Aorta (tissue), 5 donors: ENCODE measurements at regions not wholly inside any gene's neighbourhood (a gene's known extent, or its start where the extent isn't known, plus 50 kb on each side); places are given as distances from the start of the nearest gene placed in this dataset.
"Not testable (repeated sequence)": the region's sequence is repeated elsewhere in the genome, so short reads cannot be mapped to it uniquely, and the experiment has no call there.

ENCODE experiments used
- ATAC-seq: fragments of 200-7000 bp; cut with Tn5 transposase; one replicate; pipeline ENCODE4 v1.9.1; 2022; ENCODE audit warnings: moderate library complexity; ENCODE audit not compliant: low FRiP score
- DNase-seq, 2 donors: peaks; one replicate each; pipeline ENCODE4 v3.0.0-alpha.2; 2020
- H3K27ac ChIP-seq, 2 donors: one replicate each; pipeline ENCODE4 v1.5.1; 2013; ENCODE audit warnings: low read length in 2 of 2, mild to moderate bottlenecking in 2 of 2, moderate library complexity in 2 of 2, control low read depth in 1 of 2, inconsistent platforms in 1 of 2, low read depth in 1 of 2
- H3K27me3 ChIP-seq, 2 donors: one replicate each; pipeline ENCODE4 v1.6.1; 2013; ENCODE audit warnings: control low read depth in 1 of 2, low read length in 1 of 2, mild to moderate bottlenecking in 1 of 2, moderate library complexity in 1 of 2; ENCODE audit not compliant: insufficient read depth in 2 of 2, control insufficient read depth in 1 of 2
- H3K36me3 ChIP-seq, 2 donors: one replicate each; pipeline ENCODE4 v1.6.1; 2013; ENCODE audit warnings: control low read depth in 1 of 2, low read length in 1 of 2, mild to moderate bottlenecking in 1 of 2; ENCODE audit not compliant: insufficient read depth in 2 of 2, control insufficient read depth in 1 of 2
- H3K4me1 ChIP-seq, 2 donors: one replicate each; pipeline ENCODE4 v1.6.1; 2013; ENCODE audit warnings: low read length in 2 of 2, control low read depth in 1 of 2, mild to moderate bottlenecking in 1 of 2, moderate library complexity in 1 of 2; ENCODE audit not compliant: insufficient read depth in 2 of 2, control insufficient read depth in 1 of 2
- H3K4me3 ChIP-seq, 2 donors: one replicate each; pipeline ENCODE4 v1.5.1; 2013; ENCODE audit warnings: low read length in 2 of 2, control low read depth in 1 of 2, mild to moderate bottlenecking in 1 of 2
- H3K9me3 ChIP-seq: one replicate; pipeline ENCODE4 v1.6.1; 2013; ENCODE audit warnings: mild to moderate bottlenecking, low read length; ENCODE audit not compliant: control insufficient read depth
- WGBS, 2 donors: extraction: QIAGEN DNeasy Blood & Tissue Kit; methylation state at CpG; one replicate each; pipeline ENCODE4 v1.1.7; 2013; 5-methylcytosine and 5-hydroxymethylcytosine counted together
- intact Hi-C, 2 donors: fragments of 100-400 bp; cut with DNase I; formaldehyde crosslinking; loops; one replicate each; pipeline versions ENCODE4 v1.14.2 to v1.15.0; 2022
- donor health status: healthy with polysubstance abuse.
- donor health status: Bipolar disorder and iron deficiency.
- donor health status: DM: no; HTN: no; CAD: no.
- donor health status: DM: no; HTN: no; CAD: no.
- donor health status: DM: yes; HTN: yes; CAD: no.

- no peaks in the 10 kb centered on the region for H3K36me3 ChIP-seq
- DNase-seq: no peak
- H3K4me3 ChIP-seq: no peak overlapping the region
- WGBS, 2 donors: 52 to 59% methylated on average over 2 of the region's 2 CpGs
- no peak overlapping the region for H3K27ac ChIP-seq
- H3K4me1 ChIP-seq: peaks cover 0 to 3% of the 10 kb centered on the region in 2 donors
- intact Hi-C loops: no loop called here
- no peaks in the 10 kb centered on the region for H3K27me3 ChIP-seq
- ATAC-seq: no peak
- H3K9me3 ChIP-seq: no peaks in the 10 kb centered on the region
Observed at GRCh38 chr5:96483878-96484277, 50.8 kb upstream of the PCSK1 start.

DNA sequence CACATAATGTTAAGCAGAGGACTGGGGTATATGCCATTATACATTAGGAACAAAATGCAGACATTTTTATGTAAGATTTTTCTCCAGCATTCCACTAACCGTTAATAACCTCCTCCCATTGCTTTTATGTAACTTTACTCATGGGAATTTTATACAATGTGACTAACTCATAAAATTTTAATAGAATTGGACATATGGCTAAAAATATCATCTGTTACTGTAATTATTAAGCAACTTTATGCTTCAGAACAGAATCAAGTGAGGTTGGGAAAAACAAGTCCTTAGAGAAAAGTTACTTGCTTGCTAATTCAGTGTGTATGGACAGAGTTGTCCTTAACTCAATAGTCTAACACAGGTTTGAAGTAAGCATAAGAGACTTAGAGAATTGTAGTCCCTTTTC is 54.8 kb upstream of the PCSK1 start:
- DNase-seq (no peak), ATAC-seq (no peak)
- H3K27me3 ChIP-seq: no peaks in the 10 kb centered on the region
- intact Hi-C loops: no loop called here
- no peak overlapping the region for H3K27ac ChIP-seq
- no peaks in the 10 kb centered on the region for H3K9me3 ChIP-seq
- no peak overlapping the region for H3K4me3 ChIP-seq
- WGBS, 2 donors: 30 to 32% methylated on average over 1 of the region's 1 CpG
- H3K4me1 ChIP-seq: peaks cover 2 to 3% of the 10 kb centered on the region in 2 donors
- no peaks in the 10 kb centered on the region for H3K36me3 ChIP-seq

- no peaks in the 10 kb centered on the region for H3K27me3 ChIP-seq
- 74 to 75% methylated on average over 2 of the region's 2 CpGs for WGBS, 2 donors
- no peaks in the 10 kb centered on the region for H3K9me3 ChIP-seq
- peaks cover 2 to 3% of the 10 kb centered on the region in 2 donors for H3K4me1 ChIP-seq
- no peak overlapping the region for H3K4me3 ChIP-seq
- intact Hi-C loops: no loop called here
- no peaks in the 10 kb centered on the region for H3K36me3 ChIP-seq
- DNase-seq (no peak), ATAC-seq (no peak)
- no peak overlapping the region for H3K27ac ChIP-seq
Observed at GRCh38 chr5:96489532-96489931, 56.5 kb upstream of the PCSK1 start.

- Histone ChIP-seq H3K36me3 (no peaks in the 10 kb centered on the region), H3K4me3 (no peak overlapping the region), H3K27me3 (no peaks in the 10 kb centered on the region), H3K9me3 (no peaks in the 10 kb centered on the region), H3K27ac (no peak overlapping the region), H3K4me1 (peaks cover under 1 to 2% of the 10 kb centered on the region in 2 donors)
- 49 to 51% methylated on average over 6 of the region's 6 CpGs for WGBS, 2 donors
- intact Hi-C loops: no loop called here
- ATAC-seq (no peak), DNase-seq (no peak)
Observed at GRCh38 chr5:96492459-96493047, 59.5 kb upstream of the PCSK1 start.

GRCh38 chr5:96493219-96493790 is 60.3 kb upstream of the PCSK1 start:
- intact Hi-C loops: no loop called here
- Histone ChIP-seq H3K9me3 (no peaks in the 10 kb centered on the region), H3K4me1 (peaks cover 0 to 2% of the 10 kb centered on the region in 2 donors), H3K27ac (no peak overlapping the region), H3K27me3 (no peaks in the 10 kb centered on the region), H3K4me3 (no peak overlapping the region), H3K36me3 (no peaks in the 10 kb centered on the region)
- DNase-seq (no peak), ATAC-seq (no peak)
- 64 to 65% methylated on average over 3 of the region's 3 CpGs for WGBS, 2 donors

- 94 to 95% methylated on average over 1 of the region's 1 CpG for WGBS, 2 donors
- H3K4me1 ChIP-seq, H3K27me3 ChIP-seq, H3K4me3 ChIP-seq, H3K36me3 ChIP-seq, H3K9me3 ChIP-seq, ATAC-seq, H3K27ac ChIP-seq, DNase-seq: not testable (repeated sequence)
- intact Hi-C loops: loop anchor here in 1 of 2 donors (5.0 kb wide), 1 partner anchor 97 kb away; no protein-coding TSS in a partner anchor
Observed at GRCh38 chr5:96495412-96495811, 62.4 kb upstream of the PCSK1 start.

DNA sequence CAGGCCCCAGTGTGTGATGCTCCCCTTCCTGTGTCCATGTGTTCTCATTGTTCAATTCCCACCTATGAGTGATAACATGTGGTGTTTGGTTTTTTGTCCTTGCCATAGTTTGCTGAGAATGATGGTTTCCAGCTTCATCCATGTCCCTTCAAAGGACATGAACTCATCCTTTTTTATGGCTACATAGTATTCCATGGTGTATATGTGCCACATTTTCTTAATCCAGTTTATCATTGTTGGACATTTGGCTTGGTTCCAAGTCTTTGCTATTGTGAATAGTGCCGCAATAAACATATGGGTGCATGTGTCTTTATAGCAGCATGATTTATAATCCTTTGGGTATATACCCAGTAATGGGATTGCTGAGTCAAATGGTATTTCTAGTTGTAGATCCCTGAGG is 64.0 kb upstream of the PCSK1 start:
- not testable (repeated sequence) for H3K27ac ChIP-seq, DNase-seq, H3K4me1 ChIP-seq, H3K4me3 ChIP-seq, H3K36me3 ChIP-seq, ATAC-seq, H3K9me3 ChIP-seq, H3K27me3 ChIP-seq
- intact Hi-C loops: loop anchor here in 1 of 2 donors (5.0 kb wide), 1 partner anchor 95 kb away; no protein-coding TSS in a partner anchor
- 88 to 100% methylated on average over 1 of the region's 1 CpG for WGBS, 2 donors

DNA sequence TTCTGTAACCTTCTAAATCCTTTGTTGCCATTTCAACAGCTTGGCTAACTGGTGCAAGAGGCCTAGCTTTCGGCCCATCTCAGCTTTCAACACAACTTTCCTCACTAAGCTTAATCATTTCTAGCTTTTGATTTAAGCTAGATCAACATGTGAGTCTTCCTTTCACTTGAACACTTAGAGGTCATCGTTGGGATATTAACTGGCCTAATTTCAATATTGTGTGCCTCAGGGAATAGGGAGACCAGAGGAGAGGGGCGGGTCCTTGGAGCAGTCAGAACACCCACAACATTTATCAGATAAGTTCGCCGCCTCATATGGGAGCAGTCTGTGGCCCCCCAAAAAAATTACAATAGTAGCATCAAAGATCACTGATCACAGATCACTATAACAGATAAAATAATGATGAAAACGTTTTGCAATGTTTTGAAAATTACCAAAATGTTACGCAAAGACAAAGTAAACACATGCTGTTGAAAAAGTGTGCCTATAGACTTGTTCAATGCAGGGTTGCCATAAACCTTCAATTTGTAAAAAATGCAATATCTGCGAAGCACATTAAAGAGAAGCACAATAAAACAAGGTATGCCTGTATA is 66.8 kb upstream of the PCSK1 start:
- intact Hi-C loops: loop anchor here in 1 of 2 donors (5.0 kb wide), 1 partner anchor 92 kb away; no protein-coding TSS in a partner anchor
- ATAC-seq (no peak), DNase-seq (no peak)
- Histone ChIP-seq H3K36me3 (no peaks in the 10 kb centered on the region), H3K4me3 (no peak overlapping the region), H3K27ac (no peak overlapping the region), H3K4me1 (no peaks in the 10 kb centered on the region), H3K9me3 (no peaks in the 10 kb centered on the region), H3K27me3 (no peaks in the 10 kb centered on the region)
- 74 to 78% methylated on average over 8 of the region's 8 CpGs for WGBS, 2 donors
